ENCODE measurements at regions not wholly inside any gene's neighbourhood (a gene's known extent, or its start where the extent isn't known, plus 50 kb on each side); places are given as distances from the start of the nearest gene placed in this dataset.

GRCh38 chr15:81511138-81511537 lies 137.1 kb upstream of the TMC3 start:
- TF ChIP-seq TAF1 (IDR thresholded peaks at IDR 0.05; ENCODE audit: borderline replicate concordance, insufficient read depth, low read length): no peak
- no peak for TF ChIP-seq SIN3A (IDR thresholded peaks at IDR 0.05; ENCODE audit: borderline replicate concordance, insufficient read depth, low read length)
- no peak for TF ChIP-seq POLR2AphosphoS5 (IDR thresholded peaks at IDR 0.05; ENCODE audit: low read depth, low read length)

All from PFSK-1 (cell line).